Osteoblast (primary cell): ENCODE measurements at regions not wholly inside any gene's neighbourhood (a gene's known extent, or its start where the extent isn't known, plus 50 kb on each side); places are given as distances from the start of the nearest gene placed in this dataset.
"Not testable (repeated sequence)": the region's sequence is repeated elsewhere in the genome, so short reads cannot be mapped to it uniquely, and the experiment has no call there.

Source experiments
- DNase-seq: peaks from one replicate; pipeline ENCODE4 v3.0.0; 2011; ENCODE audit warnings: low spot score, mixed read lengths; ENCODE audit not compliant: insufficient read length; ENCODE audit errors: missing footprints
- H2AFZ ChIP-seq: 2 replicates; pipeline ENCODE4 v1.6.0; 2011; ENCODE audit warnings: mild to moderate bottlenecking, low read length
- H3K27ac ChIP-seq: 2 replicates; pipeline ENCODE4 v1.5.1; 2011; ENCODE audit warnings: mild to moderate bottlenecking, low read depth, low read length, moderate library complexity
- H3K27me3 ChIP-seq: 2 replicates; pipeline ENCODE4 v1.6.0; 2012; ENCODE audit warnings: mild to moderate bottlenecking, control low read depth, inconsistent platforms, low read length, moderate library complexity; ENCODE audit not compliant: insufficient read depth
- H3K36me3 ChIP-seq: 2 replicates; pipeline ENCODE4 v1.5.1; 2011; ENCODE audit warnings: mild to moderate bottlenecking, low read length, control low read depth, moderate library complexity; ENCODE audit not compliant: insufficient read depth
- H3K4me1 ChIP-seq: 2 replicates; pipeline ENCODE4 v1.5.1; 2011; ENCODE audit warnings: mild to moderate bottlenecking, low read length, control low read depth, moderate library complexity; ENCODE audit not compliant: insufficient read depth
- H3K4me2 ChIP-seq: 2 replicates; pipeline ENCODE4 v1.6.0; 2011; ENCODE audit warnings: mild to moderate bottlenecking, low read length; ENCODE audit not compliant: insufficient read depth
- H3K4me3 ChIP-seq: fragments of 200-600 bp; sonication (generic); 3 replicates; pipeline ENCODE4 v1.5.1; 2012; ENCODE audit warnings: mild to moderate bottlenecking, low read length, inconsistent platforms; ENCODE audit not compliant: insufficient read depth
- H3K79me2 ChIP-seq: 2 replicates; pipeline ENCODE4 v1.6.0; 2012; ENCODE audit warnings: mild to moderate bottlenecking, low read length, control low read depth, inconsistent platforms; ENCODE audit not compliant: insufficient read depth
- H3K9me3 ChIP-seq: 2 replicates; pipeline ENCODE4 v1.5.1; 2011; ENCODE audit warnings: low read depth, low read length, control low read depth
- H4K20me1 ChIP-seq: 2 replicates; pipeline ENCODE4 v1.6.0; 2012; ENCODE audit warnings: mild to moderate bottlenecking, low read length, control low read depth; ENCODE audit not compliant: insufficient read depth
- CTCF ChIP-seq: IDR thresholded peaks from 2 replicates; pipeline ENCODE4 v1.5.1; 2011; ENCODE audit warnings: mild to moderate bottlenecking, low read depth, low read length, moderate library complexity; ENCODE audit errors: extremely low read depth

GRCh38 chr11:60610702-60611101, 88.7 kb upstream of the MS4A8 start:
- Histone ChIP-seq H3K27me3 (no peaks in the 10 kb centered on the region), H3K27ac (no peak overlapping the region), H3K4me1 (no peaks in the 10 kb centered on the region), H3K4me2 (no peak overlapping the region), H3K79me2 (no peaks in the 10 kb centered on the region), H3K36me3 (no peaks in the 10 kb centered on the region), H3K9me3 (no peaks in the 10 kb centered on the region), H2AFZ (no peak overlapping the region), H3K4me3 (no peak overlapping the region), H4K20me1 (no peaks in the 10 kb centered on the region)
- TF ChIP-seq CTCF, result no peak
- DNase-seq, result no peak

- H3K36me3 ChIP-seq, result no peaks in the 10 kb centered on the region
- no peaks in the 10 kb centered on the region for H3K27me3 ChIP-seq
- no peak overlapping the region for H3K4me2 ChIP-seq
- H3K27ac ChIP-seq, result no peak overlapping the region
- H3K9me3 ChIP-seq, result no peaks in the 10 kb centered on the region
- no peaks in the 10 kb centered on the region for H3K79me2 ChIP-seq
- TF ChIP-seq CTCF, result no peak
- no peak overlapping the region for H2AFZ ChIP-seq
- H4K20me1 ChIP-seq, result no peaks in the 10 kb centered on the region
- no peak overlapping the region for H3K4me3 ChIP-seq
- no peak for DNase-seq
- H3K4me1 ChIP-seq, result no peaks in the 10 kb centered on the region
Measured at GRCh38 chr11:60615497-60615896, 83.9 kb upstream of the MS4A8 start.

GRCh38 chr11:60621940-60622339, 77.5 kb upstream of the MS4A8 start:
- not testable (repeated sequence) for H2AFZ ChIP-seq, H3K9me3 ChIP-seq, H4K20me1 ChIP-seq, H3K36me3 ChIP-seq, H3K27me3 ChIP-seq, H3K4me1 ChIP-seq, H3K4me3 ChIP-seq, H3K4me2 ChIP-seq, H3K27ac ChIP-seq, H3K79me2 ChIP-seq, DNase-seq

- not testable (repeated sequence) for H3K27ac ChIP-seq, H3K79me2 ChIP-seq, H4K20me1 ChIP-seq
Measured at GRCh38 chr11:60622776-60623175, 76.6 kb upstream of the MS4A8 start.

GRCh38 chr11:60625262-60625661, 74.2 kb upstream of the MS4A8 start:
- Histone ChIP-seq H3K4me3 (no peak overlapping the region), H3K4me2 (no peak overlapping the region), H3K27ac (no peak overlapping the region), H3K27me3 (no peaks in the 10 kb centered on the region), H3K4me1 (peaks cover 3% of the 10 kb centered on the region), H3K79me2 (no peaks in the 10 kb centered on the region), H4K20me1 (no peaks in the 10 kb centered on the region), H3K36me3 (no peaks in the 10 kb centered on the region), H3K9me3 (no peaks in the 10 kb centered on the region), H2AFZ (no peak overlapping the region)
- TF ChIP-seq CTCF, result peak; percentile 37
- DNase-seq, result no peak

More at GRCh38 chr11:60622776-60623175, 76.6 kb upstream of the MS4A8 start:
- not testable (repeated sequence) for H3K27me3 ChIP-seq, H3K4me1 ChIP-seq, H3K9me3 ChIP-seq, H3K36me3 ChIP-seq, DNase-seq, H3K4me2 ChIP-seq, H2AFZ ChIP-seq, H3K4me3 ChIP-seq
